ENCODE measurements at regions not wholly inside any gene's neighbourhood (a gene's known extent, or its start where the extent isn't known, plus 50 kb on each side); places are given as distances from the start of the nearest gene placed in this dataset.
"Not testable (repeated sequence)": the region's sequence is repeated elsewhere in the genome, so short reads cannot be mapped to it uniquely, and the experiment has no call there.

- not testable (repeated sequence) for TF ChIP-seq CTCF (conservative IDR thresholded peaks at IDR 0.05; ENCODE audit: low read depth, low read length); EZH2phosphoT487 (IDR thresholded peaks at IDR 0.05; ENCODE audit: borderline replicate concordance, low read length); EZH2 (IDR thresholded peaks at IDR 0.05; ENCODE audit: low read length, unreplicated experiment)
These were observed 677.7 kb downstream of the RWDD3 start for GRCh38 chr1:95911739-95912138.
